Neural progenitor cell (in vitro differentiated cells): ENCODE measurements at regions not wholly inside any gene's neighbourhood (a gene's known extent, or its start where the extent isn't known, plus 50 kb on each side); places are given as distances from the start of the nearest gene placed in this dataset.

ENCODE experiments used
- EZH2 ChIP-seq: fragments of 200-600 bp; sonication (generic); IDR thresholded peaks from 2 replicates; pipeline ENCODE4 v1.6.1; 2017; ENCODE audit warnings: antibody characterized with exemption, mild to moderate bottlenecking, moderate library complexity
- EZH2phosphoT487 ChIP-seq: fragments of 200-600 bp; sonication (generic); IDR thresholded peaks from 2 replicates; pipeline ENCODE4 v1.6.1; 2017; ENCODE audit warnings: antibody characterized with exemption
- TF ChIP-seq, protein P1 (sequence below): fragments of 200-600 bp; sonication (generic); IDR thresholded peaks from 2 replicates; pipeline ENCODE4 v1.5.1; 2017; ENCODE audit warnings: antibody characterized with exemption, mild to moderate bottlenecking

DNA sequence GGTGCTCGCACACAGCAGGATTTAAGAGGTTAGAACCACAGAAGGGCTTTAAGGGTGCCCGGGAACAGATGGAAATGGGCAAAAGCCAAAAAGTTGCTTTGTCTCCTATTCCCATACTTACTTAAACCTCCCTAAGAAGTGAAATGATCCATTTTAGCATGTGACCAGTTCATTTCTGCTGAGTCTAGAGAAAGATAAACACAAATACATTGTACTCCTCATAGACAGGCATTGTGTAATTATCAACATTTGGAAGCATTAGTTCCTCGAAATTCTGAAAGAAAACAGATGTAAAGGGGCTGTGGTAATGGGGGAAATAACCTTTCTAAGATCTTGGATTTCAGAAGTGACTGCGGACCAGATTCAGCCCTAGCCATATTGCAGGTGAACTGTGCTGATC is 178.3 kb downstream of the CYB561 start:
- TF ChIP-seq, protein P1, sequence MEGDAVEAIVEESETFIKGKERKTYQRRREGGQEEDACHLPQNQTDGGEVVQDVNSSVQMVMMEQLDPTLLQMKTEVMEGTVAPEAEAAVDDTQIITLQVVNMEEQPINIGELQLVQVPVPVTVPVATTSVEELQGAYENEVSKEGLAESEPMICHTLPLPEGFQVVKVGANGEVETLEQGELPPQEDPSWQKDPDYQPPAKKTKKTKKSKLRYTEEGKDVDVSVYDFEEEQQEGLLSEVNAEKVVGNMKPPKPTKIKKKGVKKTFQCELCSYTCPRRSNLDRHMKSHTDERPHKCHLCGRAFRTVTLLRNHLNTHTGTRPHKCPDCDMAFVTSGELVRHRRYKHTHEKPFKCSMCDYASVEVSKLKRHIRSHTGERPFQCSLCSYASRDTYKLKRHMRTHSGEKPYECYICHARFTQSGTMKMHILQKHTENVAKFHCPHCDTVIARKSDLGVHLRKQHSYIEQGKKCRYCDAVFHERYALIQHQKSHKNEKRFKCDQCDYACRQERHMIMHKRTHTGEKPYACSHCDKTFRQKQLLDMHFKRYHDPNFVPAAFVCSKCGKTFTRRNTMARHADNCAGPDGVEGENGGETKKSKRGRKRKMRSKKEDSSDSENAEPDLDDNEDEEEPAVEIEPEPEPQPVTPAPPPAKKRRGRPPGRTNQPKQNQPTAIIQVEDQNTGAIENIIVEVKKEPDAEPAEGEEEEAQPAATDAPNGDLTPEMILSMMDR = no peak
- TF ChIP-seq EZH2 (no peak), EZH2phosphoT487 (no peak)
